T47D (cell line): ENCODE measurements at regions not wholly inside any gene's neighbourhood (a gene's known extent, or its start where the extent isn't known, plus 50 kb on each side); places are given as distances from the start of the nearest gene placed in this dataset.

Experiments used
- DNase-seq, 2 experiments: peaks; one replicate each; pipeline versions ENCODE4 v3.0.0 to v3.0.0-alpha.2; 2011 to 2012; ENCODE audit warnings: low read depth in 1 of 2, low spot score in 1 of 2
- JUND ChIP-seq: IDR thresholded peaks from 2 replicates; pipeline ENCODE4 v1.6.1; 2012; ENCODE audit warnings: low read depth
- in situ Hi-C: cut with HindIII; loops from 2 replicates; pipeline ENCODE4 v1.10.0; 2016; ENCODE audit warnings: low sequenced_read_pairs, low pct_unique_long_range_greater_than_20kb

DNA sequence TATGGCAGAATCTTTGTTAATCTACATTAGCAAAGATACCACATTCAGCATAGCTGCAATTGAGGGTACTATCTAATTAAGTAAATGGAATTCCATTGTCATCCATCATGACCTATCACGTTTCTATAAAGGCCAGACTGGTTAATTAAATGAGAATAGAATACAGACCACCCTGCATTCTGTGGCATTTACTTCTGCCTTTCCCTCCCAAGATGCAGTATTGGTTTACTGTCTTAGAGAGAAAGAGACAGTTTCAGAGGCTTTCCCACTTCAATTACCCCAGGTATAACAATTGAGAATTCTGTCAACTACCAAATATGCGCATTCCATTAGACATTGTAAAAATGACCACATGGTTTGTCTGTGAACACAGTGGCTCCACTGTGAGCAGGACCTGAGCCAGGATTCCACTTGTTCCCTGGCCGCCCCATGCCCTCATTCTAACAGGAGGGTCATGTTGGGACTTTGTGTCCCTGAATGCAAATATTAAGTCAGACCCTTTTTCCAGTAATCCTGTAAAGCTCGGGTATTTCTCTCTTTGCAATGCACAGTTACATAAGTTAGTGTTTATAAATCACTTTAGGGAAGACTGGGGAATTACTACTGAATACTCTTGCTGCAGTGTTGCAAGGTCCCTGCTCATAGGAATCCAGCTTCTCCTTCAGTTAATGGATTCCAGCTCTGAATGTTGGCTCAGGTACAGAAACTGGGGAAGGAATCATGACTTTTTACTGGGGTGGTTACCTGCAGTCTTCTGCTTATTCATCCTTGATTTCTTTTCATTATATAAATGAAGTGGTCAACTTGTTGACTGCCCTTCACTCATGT is 261.0 kb downstream of the PDGFC start:
- in situ Hi-C loops = no loop called here
- DNase-seq = no peak
- TF ChIP-seq JUND = no peak

DNA sequence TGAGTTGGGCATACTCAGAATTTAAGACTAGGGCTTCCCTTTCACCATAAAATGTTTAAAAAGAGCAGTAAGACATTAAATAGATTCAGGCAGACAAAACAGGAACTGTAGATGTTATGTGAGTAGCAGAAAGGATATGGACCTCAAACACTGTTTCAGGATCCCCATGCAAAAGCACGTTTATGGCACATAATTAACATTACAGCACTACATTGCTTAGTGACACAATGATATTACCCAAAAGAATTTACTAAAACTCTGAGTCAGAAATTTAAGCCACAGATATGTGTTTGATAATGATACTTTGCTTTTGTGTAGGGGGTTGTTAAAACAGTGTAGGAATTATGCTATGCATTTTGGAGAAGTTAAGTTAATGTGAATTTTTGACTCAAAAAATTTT is 266.3 kb downstream of the PDGFC start:
- DNase-seq = no peak
- in situ Hi-C loops = no loop called here
- no peak for TF ChIP-seq JUND

DNA sequence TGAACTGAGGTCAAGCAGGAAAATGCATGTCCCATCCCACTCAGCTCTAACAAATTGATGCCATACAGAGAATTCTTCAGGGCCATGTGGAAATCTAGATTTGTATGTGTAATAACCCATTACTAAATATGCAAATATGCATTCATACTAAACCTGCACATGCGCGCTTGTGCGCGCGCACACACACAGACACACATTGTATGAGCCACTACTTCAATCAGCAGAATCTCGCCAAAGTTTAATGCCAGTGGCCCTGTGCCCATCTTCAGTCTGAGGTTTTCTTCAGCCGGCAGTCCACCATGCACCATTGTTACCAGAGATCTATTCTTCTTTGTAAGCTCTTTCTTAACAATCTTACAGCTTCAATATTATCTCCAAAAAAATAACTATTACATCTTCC is 276.4 kb downstream of the PDGFC start:
- DNase-seq = peak in 1 of 2 experiments; percentile 33
- no peak for TF ChIP-seq JUND
- in situ Hi-C loops = no loop called here

GRCh38 chr4:156694413-156694812 is 277.2 kb downstream of the PDGFC start:
- in situ Hi-C loops = no loop called here
- no peak for TF ChIP-seq JUND
- DNase-seq = peak in 1 of 2 experiments; percentile 22

DNA sequence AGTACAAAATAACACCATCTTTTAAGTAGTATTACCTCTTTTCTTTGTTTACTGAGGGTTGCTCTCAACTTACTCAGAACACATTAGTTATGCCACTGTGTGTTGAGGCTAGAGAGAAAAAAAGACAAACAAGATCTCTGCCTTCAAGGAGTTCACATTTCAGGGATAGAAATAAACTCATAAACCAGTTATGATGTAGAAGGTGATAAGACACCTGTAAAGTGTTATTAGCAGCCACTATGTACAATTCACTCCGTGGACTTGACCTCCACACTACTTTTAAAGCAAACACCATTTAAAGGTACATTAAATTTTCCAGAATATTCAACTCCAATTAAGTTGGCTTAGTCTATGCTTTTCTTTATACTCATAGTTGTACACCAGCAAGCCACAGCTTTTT is 278.0 kb downstream of the PDGFC start:
- TF ChIP-seq JUND = no peak
- in situ Hi-C loops = no loop called here
- DNase-seq = peak in 1 of 2 experiments; percentile 33

DNA sequence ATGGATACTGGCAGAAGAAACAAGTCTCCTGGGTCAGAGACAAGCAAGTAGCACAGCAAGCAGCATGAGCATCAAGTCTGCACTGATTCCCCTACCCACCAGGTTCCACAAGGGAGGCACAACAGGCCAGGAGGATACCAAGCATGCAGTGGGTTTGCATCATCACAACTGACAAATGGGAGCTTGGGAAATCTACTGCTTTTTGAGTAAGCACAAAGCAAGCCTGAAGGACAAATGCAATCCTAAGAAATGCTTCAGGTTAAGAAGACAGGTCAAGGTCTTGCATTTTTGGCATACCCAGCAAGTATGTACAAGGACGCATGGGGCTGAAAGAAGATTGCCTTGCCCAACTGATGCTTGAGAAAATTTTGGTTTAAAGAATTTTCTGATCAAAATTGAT is 279.6 kb downstream of the PDGFC start:
- TF ChIP-seq JUND = no peak
- in situ Hi-C loops = no loop called here
- DNase-seq = peak in 1 of 2 experiments; percentile 21

GRCh38 chr4:156690572-156690971 is 281.0 kb downstream of the PDGFC start:
- in situ Hi-C loops = no loop called here
- no peak for DNase-seq

DNA sequence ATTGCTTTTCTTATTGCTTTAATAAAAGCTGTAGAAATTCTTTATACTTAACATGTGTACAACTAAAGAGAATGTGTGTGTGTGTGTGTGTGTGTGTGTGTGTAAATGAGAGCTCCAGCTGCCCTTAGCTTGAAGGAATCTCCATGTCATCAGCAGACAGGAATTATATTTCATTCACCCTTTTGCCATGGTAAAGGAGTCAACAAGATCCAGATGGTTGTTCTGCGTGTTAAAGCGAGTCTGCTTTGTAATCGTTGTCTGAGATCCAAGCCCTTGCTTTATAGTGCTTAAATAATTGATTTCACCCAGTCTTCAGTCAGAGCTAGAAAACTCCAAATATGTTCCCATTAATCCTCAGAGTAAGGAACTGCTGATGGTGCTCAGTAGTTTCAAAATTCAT is 285.5 kb downstream of the PDGFC start:
- no peak for DNase-seq
- in situ Hi-C loops = no loop called here
- no peak for TF ChIP-seq JUND

More at GRCh38 chr4:156690572-156690971, 281.0 kb downstream of the PDGFC start:
- no peak for TF ChIP-seq JUND

DNA sequence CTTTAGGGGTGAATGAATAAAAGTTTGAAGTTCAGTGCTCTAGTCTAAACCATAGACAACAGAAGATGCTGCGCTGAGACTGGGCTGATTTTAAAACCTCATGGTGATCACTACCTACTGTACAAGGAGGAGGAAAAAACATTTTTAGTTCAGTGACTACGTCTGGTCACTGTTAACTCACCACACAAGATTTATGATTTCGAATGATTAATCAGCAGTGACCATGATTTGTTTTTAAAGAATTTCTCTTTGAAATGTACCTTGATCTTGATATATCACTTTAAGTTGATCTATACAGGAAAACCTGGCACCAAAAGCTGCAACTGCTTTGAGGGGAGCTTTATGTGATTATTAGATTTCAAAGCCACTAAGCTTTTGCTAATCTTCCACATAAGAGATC is 286.3 kb downstream of the PDGFC start:
- DNase-seq = no peak
- in situ Hi-C loops = no loop called here
- no peak for TF ChIP-seq JUND

- in situ Hi-C loops = no loop called here
- DNase-seq = peak in 1 of 2 experiments; percentile 6
- no peak for TF ChIP-seq JUND
Observed at GRCh38 chr4:156677656-156678055, 293.9 kb downstream of the PDGFC start.

GRCh38 chr4:156677131-156677531 is 294.5 kb downstream of the PDGFC start:
- peak; percentile 11 to 69 for DNase-seq
- in situ Hi-C loops = no loop called here
- no peak for TF ChIP-seq JUND

GRCh38 chr4:156676116-156676851 is 295.3 kb downstream of the PDGFC start:
- in situ Hi-C loops = no loop called here
- no peak for TF ChIP-seq JUND
- DNase-seq = no peak

GRCh38 chr4:156673483-156673882 is 298.1 kb downstream of the PDGFC start:
- no peak for TF ChIP-seq JUND
- no peak for DNase-seq
- in situ Hi-C loops = no loop called here
